HL-60 (cell line): ENCODE measurements at regions not wholly inside any gene's neighbourhood (a gene's known extent, or its start where the extent isn't known, plus 50 kb on each side); places are given as distances from the start of the nearest gene placed in this dataset.
A peak's percentile ranks its signal among the peaks of the same experiment; 100 is the strongest.

Source experiments
- CTCF ChIP-seq: IDR thresholded peaks from one replicate; pipeline ENCODE4 v1.5.1; 2011; ENCODE audit warnings: low read length, control low read depth, inconsistent platforms; ENCODE audit not compliant: insufficient read depth
- POLR2AphosphoS5 ChIP-seq: IDR thresholded peaks from 2 replicates; pipeline ENCODE4 v1.6.1; 2012; ENCODE audit warnings: low read depth
- REST ChIP-seq: IDR thresholded peaks from 2 replicates; pipeline ENCODE4 v1.6.1; 2012; ENCODE audit warnings: low read depth; ENCODE audit not compliant: insufficient replicate concordance

GRCh38 chr11:116217006-116217405, 555.8 kb downstream of the BUD13 start:
- TF ChIP-seq CTCF (peak; percentile 91), POLR2AphosphoS5 (no peak), REST (no peak)
